Left lung (tissue), 4 donors: ENCODE measurements at regions not wholly inside any gene's neighbourhood (a gene's known extent, or its start where the extent isn't known, plus 50 kb on each side); places are given as distances from the start of the nearest gene placed in this dataset.
A peak's percentile ranks its signal among the peaks of the same experiment; 100 is the strongest.

ENCODE experiments used
- ATAC-seq: fragments of 200-7000 bp; cut with Tn5 transposase; one replicate; pipeline ENCODE4 v1.9.1; 2020; ENCODE audit warnings: moderate library complexity
- DNase-seq, 4 donors: peaks; one replicate each; pipeline ENCODE4 v3.0.0-alpha.2; 2013 to 2020
- H3K27ac ChIP-seq, 2 donors: fragments of 200-600 bp; sonication (generic) in 1 of 2; one replicate each; pipeline versions ENCODE4 v1.5.0 to v1.8.0; 2020 to 2021
- H3K27me3 ChIP-seq, 2 donors: fragments of 200-600 bp; sonication (generic) in 1 of 2; one replicate each; pipeline versions ENCODE4 v1.5.0 to v1.8.0; 2020 to 2021
- H3K36me3 ChIP-seq, 2 donors: fragments of 200-600 bp; sonication (generic) in 1 of 2; one replicate each; pipeline versions ENCODE4 v1.5.0 to v1.8.0; 2020 to 2021
- H3K4me1 ChIP-seq, 2 donors: fragments of 200-600 bp; one replicate each; pipeline ENCODE4 v1.8.0; 2021
- H3K4me3 ChIP-seq, 2 donors: fragments of 200-600 bp; sonication (generic) in 1 of 2; one replicate each; pipeline versions ENCODE4 v1.5.0 to v1.8.0; 2020 to 2021; ENCODE audit warnings: mild to moderate bottlenecking in 1 of 2
- H3K9me3 ChIP-seq, 2 donors: fragments of 200-600 bp; sonication (generic) in 1 of 2; one replicate each; pipeline versions ENCODE4 v1.5.0 to v1.8.0; 2020 to 2021
- CTCF ChIP-seq, 2 donors: fragments of 200-600 bp; sonication (generic) in 1 of 2; IDR thresholded peaks; one replicate each; pipeline versions ENCODE4 v1.5.0 to v1.8.0; 2021; ENCODE audit warnings: antibody characterized with exemption in 2 of 2
- intact Hi-C, 2 donors: fragments of 100-400 bp; cut with DNase I; formaldehyde crosslinking; loops; one replicate each; pipeline versions ENCODE4 v1.11.2 to v1.14.2; 2022
- donor health status: DM: no; HTN: yes; CAD: no.
- donor health status: DM: no; HTN: no; CAD: no.

DNA sequence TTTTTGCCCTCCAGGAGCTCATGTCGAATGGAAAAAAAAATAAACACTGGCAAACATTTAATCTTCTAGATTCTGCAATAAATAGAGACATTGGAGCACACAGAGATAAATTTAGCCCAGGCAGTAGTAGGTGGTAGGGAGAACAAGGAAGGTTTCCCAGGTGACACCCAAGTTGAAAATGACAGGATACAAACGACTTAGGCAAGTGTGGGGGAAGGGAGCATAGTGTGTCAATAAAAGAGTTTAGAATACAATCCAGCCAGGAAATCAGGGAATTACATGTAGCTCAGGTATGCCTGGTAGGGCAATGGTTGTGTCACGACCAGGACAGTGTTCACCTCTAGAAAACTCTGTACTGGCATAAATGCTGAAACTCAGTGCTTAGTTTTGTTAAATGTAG is 364.6 kb upstream of the AGTR1 start:
- peak; percentile 62 for ATAC-seq
- peaks cover 0 to 4% of the 10 kb centered on the region in 2 donors for H3K9me3 ChIP-seq
- no peaks in the 10 kb centered on the region for H3K27me3 ChIP-seq
- TF ChIP-seq CTCF (IDR thresholded peaks at IDR 0.05): no peak
- H3K36me3 ChIP-seq: no peaks in the 10 kb centered on the region
- intact Hi-C loops: no loop called here
- no peak overlapping the region for H3K27ac ChIP-seq
- no peak for DNase-seq
- no peak overlapping the region for H3K4me3 ChIP-seq
- no peaks in the 10 kb centered on the region for H3K4me1 ChIP-seq

DNA sequence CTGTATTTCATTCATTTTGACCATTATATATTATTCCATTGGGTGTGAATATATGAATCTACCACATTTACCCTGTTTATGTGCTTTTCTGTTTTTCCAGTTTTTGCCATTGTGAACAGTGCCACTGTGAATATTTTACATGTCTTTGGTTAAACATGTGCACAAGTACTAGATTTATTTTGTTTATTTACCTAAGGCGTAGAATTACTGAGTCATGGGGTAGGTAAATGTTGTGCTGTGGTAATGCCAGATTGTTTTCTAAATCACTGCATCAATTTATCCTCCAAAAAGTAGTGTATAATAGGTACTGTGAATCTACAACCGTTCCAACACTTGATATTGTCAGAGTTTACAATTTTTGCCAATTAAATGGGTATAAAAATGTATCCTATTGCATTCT is 362.1 kb upstream of the AGTR1 start:
- intact Hi-C loops: no loop called here
- ATAC-seq: no peak
- H3K4me1 ChIP-seq: no peaks in the 10 kb centered on the region

DNA sequence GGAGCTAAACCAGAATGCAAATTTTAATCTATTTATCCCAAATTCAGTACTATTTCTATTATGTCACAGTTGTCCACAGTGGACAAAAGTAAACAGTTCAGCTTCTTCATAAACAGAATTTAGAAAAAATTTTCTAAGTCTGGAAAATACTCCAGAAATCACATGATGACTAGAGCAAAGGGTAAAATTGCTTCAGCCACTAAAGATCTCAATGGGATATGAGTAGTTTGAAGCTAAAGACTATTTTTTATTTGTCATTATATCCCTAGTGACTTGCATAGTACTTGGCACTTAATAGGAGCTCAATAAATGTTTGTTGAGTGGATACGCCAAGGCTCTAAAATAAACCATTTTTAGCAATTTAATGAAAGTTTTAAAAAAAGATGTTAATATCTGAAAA is 354.3 kb upstream of the AGTR1 start:
- ATAC-seq: no peak
- TF ChIP-seq CTCF (IDR thresholded peaks at IDR 0.05): no peak
- H3K36me3 ChIP-seq: no peaks in the 10 kb centered on the region
- H3K27ac ChIP-seq: no peak overlapping the region
- no peak overlapping the region for H3K4me3 ChIP-seq
- H3K27me3 ChIP-seq: no peaks in the 10 kb centered on the region
- H3K4me1 ChIP-seq: no peaks in the 10 kb centered on the region
- intact Hi-C loops: no loop called here
- H3K9me3 ChIP-seq: peaks cover 0 to 3% of the 10 kb centered on the region in 2 donors
- DNase-seq: no peak

More for the DNA sequence above, 362.1 kb upstream of the AGTR1 start:
- Histone ChIP-seq H3K36me3 (no peaks in the 10 kb centered on the region), H3K4me3 (no peak overlapping the region), H3K9me3 (peaks cover 0 to 8% of the 10 kb centered on the region in 2 donors), H3K27ac (no peak overlapping the region), H3K27me3 (no peaks in the 10 kb centered on the region)
- no peak for TF ChIP-seq CTCF (IDR thresholded peaks at IDR 0.05)
- no peak for DNase-seq

DNA sequence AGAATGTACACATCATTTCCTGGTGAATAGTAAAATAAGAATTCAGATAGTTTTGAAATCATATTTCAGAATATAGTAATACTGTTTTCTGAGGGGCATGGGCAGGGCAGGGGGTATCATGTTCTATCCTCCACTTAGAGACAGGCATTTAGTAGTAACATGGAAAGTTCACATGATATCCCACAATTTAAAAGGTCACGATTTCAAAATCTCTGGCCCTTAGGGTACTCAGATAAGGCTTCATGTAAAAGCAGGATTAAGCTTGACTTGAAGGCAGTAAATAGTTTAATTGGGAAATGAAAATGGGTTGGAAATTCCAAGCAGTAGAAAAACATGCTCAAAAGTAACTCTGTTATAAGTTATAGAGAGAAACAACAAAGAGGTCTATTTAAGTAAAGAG is 353.2 kb upstream of the AGTR1 start:
- no peaks in the 10 kb centered on the region for H3K36me3 ChIP-seq
- DNase-seq: no peak
- H3K27ac ChIP-seq: no peak overlapping the region
- H3K4me1 ChIP-seq: no peaks in the 10 kb centered on the region
- no peaks in the 10 kb centered on the region for H3K9me3 ChIP-seq
- intact Hi-C loops: no loop called here
- no peak for ATAC-seq
- H3K4me3 ChIP-seq: no peak overlapping the region
- no peaks in the 10 kb centered on the region for H3K27me3 ChIP-seq
- no peak for TF ChIP-seq CTCF (IDR thresholded peaks at IDR 0.05)

- intact Hi-C loops: no loop called here
- DNase-seq: no peak
- ATAC-seq: no peak
- no peaks in the 10 kb centered on the region for H3K4me1 ChIP-seq
- H3K27ac ChIP-seq: no peak overlapping the region
- H3K4me3 ChIP-seq: no peak overlapping the region
- no peaks in the 10 kb centered on the region for H3K36me3 ChIP-seq
- no peaks in the 10 kb centered on the region for H3K27me3 ChIP-seq
- no peaks in the 10 kb centered on the region for H3K9me3 ChIP-seq
- TF ChIP-seq CTCF (IDR thresholded peaks at IDR 0.05): no peak
These were observed 337.7 kb upstream of the AGTR1 start for GRCh38 chr3:148360051-148360450.
